Small intestine (tissue), 7 donors: ENCODE measurements at regions not wholly inside any gene's neighbourhood (a gene's known extent, or its start where the extent isn't known, plus 50 kb on each side); places are given as distances from the start of the nearest gene placed in this dataset.

Source experiments
- DNase-seq, 2 donors: peaks; one replicate each; pipeline versions ENCODE4 v3.0.0 to v3.0.0-alpha.2; 2013
- FAIRE-seq: peaks from 2 replicates; lab custom pipeline; 2012; peaks lifted over from hg19 to GRCh38; lab: Jason Lieb, UNC
- H3K27ac ChIP-seq, 3 donors: one replicate each; pipeline ENCODE4 v1.5.1; 2013; ENCODE audit warnings: low read length in 2 of 3, mild to moderate bottlenecking in 2 of 3, control low read depth in 1 of 3, inconsistent platforms in 1 of 3, low read depth in 1 of 3, moderate library complexity in 1 of 3
- H3K27me3 ChIP-seq, 3 donors: one replicate each; pipeline ENCODE4 v1.6.1; 2013; ENCODE audit warnings: low read length in 3 of 3, inconsistent platforms in 1 of 3; ENCODE audit not compliant: control insufficient read depth in 3 of 3, insufficient read depth in 3 of 3
- H3K36me3 ChIP-seq, 3 donors: one replicate each; pipeline ENCODE4 v1.6.1; 2013; ENCODE audit warnings: low read length in 3 of 3, inconsistent platforms in 1 of 3, low read depth in 1 of 3, mild to moderate bottlenecking in 1 of 3, moderate library complexity in 1 of 3; ENCODE audit not compliant: control insufficient read depth in 3 of 3, insufficient read depth in 2 of 3
- H3K4me1 ChIP-seq, 3 donors: one replicate each; pipeline ENCODE4 v1.6.1; 2013; ENCODE audit warnings: low read length in 2 of 3, inconsistent platforms in 1 of 3, low read depth in 1 of 3, mild to moderate bottlenecking in 1 of 3, moderate library complexity in 1 of 3; ENCODE audit not compliant: control insufficient read depth in 3 of 3, insufficient read depth in 2 of 3
- H3K4me3 ChIP-seq, 3 donors: one replicate each; pipeline ENCODE4 v1.5.1; 2013; ENCODE audit warnings: low read length in 3 of 3, control low read depth in 1 of 3, inconsistent platforms in 1 of 3, low read depth in 1 of 3, mild to moderate bottlenecking in 1 of 3, moderate library complexity in 1 of 3
- H3K9me3 ChIP-seq, 2 donors: one replicate each; pipeline ENCODE4 v1.6.1; 2013; ENCODE audit warnings: low read depth in 1 of 2, low read length in 1 of 2; ENCODE audit not compliant: control insufficient read depth in 2 of 2, insufficient read depth in 1 of 2
- WGBS, 3 donors: extraction: QIAGEN DNeasy Blood & Tissue Kit; methylation state at CpG; one replicate each; pipeline ENCODE4 v1.1.7; 2013; 5-methylcytosine and 5-hydroxymethylcytosine counted together
- donor health status: healthy with polysubstance abuse.
- donor health status: control.
- donor health status: control.
- donor health status: Bipolar disorder and iron deficiency.
- donor health status: healthy.

DNA sequence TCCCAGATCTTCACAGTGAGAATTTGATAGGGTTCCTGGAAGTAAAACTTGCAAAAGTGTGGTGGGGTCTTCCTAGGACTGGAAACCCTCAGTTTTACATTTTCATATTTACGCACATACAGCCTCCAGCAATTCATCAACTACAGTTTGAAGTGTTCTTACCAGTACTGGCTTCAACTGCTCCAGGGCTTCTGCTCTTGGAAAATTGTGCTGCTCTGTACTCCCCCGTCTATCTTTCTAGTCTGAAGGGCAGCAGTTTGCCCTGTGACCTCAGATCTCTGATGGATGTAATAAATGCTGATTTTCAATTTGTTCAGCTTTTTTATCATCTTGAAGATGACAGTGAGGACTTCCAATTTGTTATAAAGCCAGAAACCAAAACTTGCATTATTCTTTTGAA is 458.9 kb upstream of the FSTL5 start:
- Histone ChIP-seq H3K27me3 (no peaks in the 10 kb centered on the region), H3K27ac (no peak overlapping the region), H3K9me3 (no peaks in the 10 kb centered on the region), H3K36me3 (no peaks in the 10 kb centered on the region), H3K4me1 (no peaks in the 10 kb centered on the region), H3K4me3 (no peak overlapping the region)
- FAIRE-seq (no peak), DNase-seq (no peak)
- WGBS, 3 donors = 71 to 83% (median 76%) methylated on average over 2 of the region's 2 CpGs

GRCh38 chr4:162610116-162610515 is 446.3 kb upstream of the FSTL5 start:
- Histone ChIP-seq H3K36me3 (no peaks in the 10 kb centered on the region), H3K27me3 (no peaks in the 10 kb centered on the region), H3K9me3 (no peaks in the 10 kb centered on the region), H3K4me3 (no peak overlapping the region), H3K4me1 (no peaks in the 10 kb centered on the region), H3K27ac (no peak overlapping the region)
- FAIRE-seq (no peak), DNase-seq (no peak)

DNA sequence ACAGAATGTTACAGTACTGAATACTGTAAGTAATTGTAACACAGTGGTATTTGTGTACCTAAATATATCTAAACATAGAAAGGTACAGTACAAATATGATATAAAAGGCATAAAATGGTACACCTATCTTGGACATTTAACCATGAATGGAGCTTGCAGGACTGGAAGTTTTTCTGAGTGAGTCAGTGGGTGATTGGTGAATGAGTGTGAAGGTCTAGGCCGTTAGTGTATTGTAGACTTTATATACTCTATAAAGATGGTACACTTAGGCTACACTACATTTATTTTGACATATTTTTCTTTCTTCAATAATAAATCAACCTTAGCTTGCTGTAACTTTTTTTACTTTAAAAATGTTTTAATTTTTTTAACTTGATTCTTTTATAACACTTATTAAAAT is 422.5 kb upstream of the FSTL5 start:
- no peaks in the 10 kb centered on the region for H3K4me1 ChIP-seq
- H3K4me3 ChIP-seq = no peak overlapping the region
- 54 to 76% (median 76%) methylated on average over 1 of the region's 1 CpG for WGBS, 3 donors
- H3K27ac ChIP-seq = no peak overlapping the region
- no peaks in the 10 kb centered on the region for H3K36me3 ChIP-seq
- H3K9me3 ChIP-seq = no peaks in the 10 kb centered on the region
- FAIRE-seq (peak; percentile 47), DNase-seq (no peak)
- H3K27me3 ChIP-seq = no peaks in the 10 kb centered on the region

DNA sequence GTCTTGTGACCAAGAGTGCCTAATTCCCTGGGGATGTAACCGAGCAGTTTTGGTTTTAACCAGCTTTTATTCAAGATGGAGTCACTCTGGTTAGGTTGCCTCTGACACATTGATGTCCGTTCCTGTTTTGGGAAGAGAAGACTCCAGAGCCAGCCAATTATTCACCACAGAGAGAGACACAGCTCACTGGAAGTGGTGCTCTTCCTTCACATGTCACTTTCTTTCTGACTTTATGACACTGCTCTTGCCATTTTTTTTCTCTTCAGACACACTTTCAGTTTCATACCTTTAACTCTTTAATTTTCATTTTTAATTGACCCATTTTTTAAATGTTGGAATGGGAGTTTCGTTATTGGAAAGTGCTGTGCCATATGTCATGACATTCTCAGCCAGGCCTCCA is 418.4 kb upstream of the FSTL5 start:
- DNase-seq (no peak), FAIRE-seq (no peak)
- Histone ChIP-seq H3K36me3 (no peaks in the 10 kb centered on the region), H3K9me3 (no peaks in the 10 kb centered on the region), H3K27me3 (no peaks in the 10 kb centered on the region), H3K27ac (no peak overlapping the region), H3K4me3 (no peak overlapping the region), H3K4me1 (no peaks in the 10 kb centered on the region)
- 47 to 77% (median 64%) methylated on average over 3 of the region's 3 CpGs for WGBS, 3 donors

DNA sequence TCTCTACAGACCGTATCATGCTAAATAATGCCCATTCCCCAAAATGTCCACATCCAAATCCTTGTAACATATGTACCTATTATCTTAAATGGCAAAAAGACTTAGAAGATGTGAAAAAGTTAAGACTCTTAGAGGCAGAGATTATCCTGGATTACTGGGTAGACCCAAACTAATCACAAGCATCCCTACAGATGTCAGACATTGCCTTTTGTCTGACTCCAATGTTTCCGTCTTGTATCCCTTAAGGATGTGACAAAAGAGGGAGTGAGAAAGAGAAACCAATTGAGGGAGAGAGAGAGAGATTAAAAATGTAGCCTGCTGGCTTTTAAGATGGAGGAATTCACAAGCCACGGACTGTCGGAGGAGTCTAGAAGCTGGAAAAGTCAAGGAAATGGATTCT is 401.9 kb upstream of the FSTL5 start:
- FAIRE-seq (no peak), DNase-seq (no peak)
- Histone ChIP-seq H3K9me3 (peaks cover 0 to 5% of the 10 kb centered on the region in 2 donors), H3K4me1 (no peaks in the 10 kb centered on the region), H3K4me3 (no peak overlapping the region), H3K27ac (no peak overlapping the region), H3K27me3 (no peaks in the 10 kb centered on the region), H3K36me3 (no peaks in the 10 kb centered on the region)
- 47 to 69% (median 57%) methylated on average over 4 of the region's 4 CpGs for WGBS, 3 donors

DNA sequence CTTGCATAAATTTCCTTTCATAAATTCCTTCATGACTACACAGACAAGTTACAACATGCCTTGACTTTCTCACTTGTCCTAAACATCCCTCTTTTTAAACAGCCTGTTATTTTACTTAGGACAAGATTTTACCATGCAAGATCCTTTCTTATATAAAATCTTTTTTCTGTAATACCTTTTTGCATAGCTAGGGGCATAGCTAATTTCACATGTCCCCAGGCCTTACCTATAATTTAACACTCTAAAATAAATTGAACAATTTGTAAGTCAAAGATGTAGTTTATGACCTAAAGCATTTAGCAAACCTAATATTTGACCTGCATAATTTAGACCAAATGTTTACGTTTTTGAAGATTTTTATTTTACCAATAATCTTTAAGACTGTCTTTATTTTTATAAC is 396.3 kb upstream of the FSTL5 start:
- Histone ChIP-seq H3K9me3 (peaks cover 0 to 5% of the 10 kb centered on the region in 2 donors), H3K36me3 (no peaks in the 10 kb centered on the region), H3K27ac (no peak overlapping the region), H3K4me3 (no peak overlapping the region), H3K27me3 (no peaks in the 10 kb centered on the region), H3K4me1 (no peaks in the 10 kb centered on the region)
- 69 to 83% (median 74%) methylated on average over 1 of the region's 1 CpG for WGBS, 3 donors
- FAIRE-seq = no peak
- no peak for DNase-seq

- H3K36me3 ChIP-seq = no peaks in the 10 kb centered on the region
- WGBS, 3 donors = 76 to 84% (median 79%) methylated on average over 4 of the region's 4 CpGs
- peak in 1 of 2 donors; percentile 7 for DNase-seq
Observed at GRCh38 chr4:162557516-162558106, 393.8 kb upstream of the FSTL5 start.

GRCh38 chr4:162535121-162535520 is 371.3 kb upstream of the FSTL5 start:
- H3K4me1 ChIP-seq = no peaks in the 10 kb centered on the region
- no peaks in the 10 kb centered on the region for H3K27me3 ChIP-seq
- no peaks in the 10 kb centered on the region for H3K9me3 ChIP-seq
- H3K36me3 ChIP-seq = no peaks in the 10 kb centered on the region
- WGBS, 3 donors = 50 to 61% (median 51%) methylated on average over 1 of the region's 1 CpG
- H3K4me3 ChIP-seq = no peak overlapping the region
- DNase-seq = no peak
- FAIRE-seq = peak; percentile 15
- H3K27ac ChIP-seq = no peak overlapping the region

More at GRCh38 chr4:162557516-162558106, 393.8 kb upstream of the FSTL5 start:
- H3K27ac ChIP-seq = peak overlapping the region in 1 of 3 donors; percentile 15
- no peaks in the 10 kb centered on the region for H3K4me1 ChIP-seq
- H3K9me3 ChIP-seq = peaks cover 0 to 9% of the 10 kb centered on the region in 2 donors
- H3K4me3 ChIP-seq = no peak overlapping the region
- no peaks in the 10 kb centered on the region for H3K27me3 ChIP-seq
- no peak for FAIRE-seq

- Histone ChIP-seq H3K9me3 (no peaks in the 10 kb centered on the region), H3K4me1 (no peaks in the 10 kb centered on the region), H3K27me3 (no peaks in the 10 kb centered on the region), H3K4me3 (no peak overlapping the region), H3K36me3 (no peaks in the 10 kb centered on the region), H3K27ac (no peak overlapping the region)
- no peak for FAIRE-seq
- 82 to 87% (median 84%) methylated on average over 4 of the region's 4 CpGs for WGBS, 3 donors
- DNase-seq = no peak
Observed at GRCh38 chr4:162523171-162523570, 359.4 kb upstream of the FSTL5 start.
